ENCODE measurements at regions not wholly inside any gene's neighbourhood (a gene's known extent, or its start where the extent isn't known, plus 50 kb on each side); places are given as distances from the start of the nearest gene placed in this dataset.

- ChIA-PET CTCF (no interaction called here), POLR2A (no interaction called here)
- H3K36me3 Mint-ChIP-seq (ENCODE audit: insufficient read depth, unreplicated experiment) = no peaks in the 10 kb centered on the region
- H3K9me3 ChIP-seq = no peaks in the 10 kb centered on the region
- no peaks in the 10 kb centered on the region for H3K36me3 ChIP-seq (ENCODE audit: control insufficient read depth, insufficient read depth, low read length)
- no peaks in the 10 kb centered on the region for H3K9me3 Mint-ChIP-seq (ENCODE audit: unreplicated experiment)
- no peak overlapping the region for H3K4me3 ChIP-seq (ENCODE audit: low read depth, low read length)
- no peaks in the 10 kb centered on the region for H3K27me3 ChIP-seq (replicated peaks; ENCODE audit: control insufficient read depth, insufficient read depth, low read length)
- BruUV-seq (replicated peaks) = no TSS peak
- no peak for TF ChIP-seq CTCF (IDR thresholded peaks at IDR 0.05; ENCODE audit: insufficient read depth in 1 of 2, low read depth in 1 of 2, low read length in 1 of 2, severe bottlenecking in 1 of 2, unreplicated experiment in 1 of 2)
- intact Hi-C loops (cut with micrococcal nuclease; ENCODE audit: unreplicated experiment) = no loop called here
- no peak overlapping the region for H3K4me3 Mint-ChIP-seq (ENCODE audit: unreplicated experiment)
- peaks cover 6% of the 10 kb centered on the region for H3K27me3 Mint-ChIP-seq (ENCODE audit: insufficient read depth, unreplicated experiment)
- no peaks in the 10 kb centered on the region for H3K4me1 ChIP-seq
- H3K4me1 Mint-ChIP-seq (ENCODE audit: low read depth, unreplicated experiment) = no peaks in the 10 kb centered on the region
- no peak overlapping the region for H3K27ac Mint-ChIP-seq (ENCODE audit: unreplicated experiment)
- DNase-seq = no peak
Observed at GRCh38 chr6:145015739-145016558, 719.4 kb downstream of the EPM2A start.

GRCh38 chr6:145017051-145017450 lies 718.3 kb downstream of the EPM2A start:
- Mint-ChIP-seq H3K4me3 (ENCODE audit: unreplicated experiment) (no peak overlapping the region), H3K4me1 (ENCODE audit: low read depth, unreplicated experiment) (no peaks in the 10 kb centered on the region), H3K27me3 (ENCODE audit: insufficient read depth, unreplicated experiment) (peaks cover 1% of the 10 kb centered on the region), H3K27ac (ENCODE audit: unreplicated experiment) (no peak overlapping the region), H3K9me3 (ENCODE audit: unreplicated experiment) (no peaks in the 10 kb centered on the region), H3K36me3 (ENCODE audit: insufficient read depth, unreplicated experiment) (no peaks in the 10 kb centered on the region)
- ChIA-PET CTCF (no interaction called here), POLR2A (no interaction called here)
- no peak overlapping the region for H3K4me3 ChIP-seq (ENCODE audit: low read depth, low read length)
- no peaks in the 10 kb centered on the region for H3K36me3 ChIP-seq (ENCODE audit: control insufficient read depth, insufficient read depth, low read length)
- H3K27me3 ChIP-seq (replicated peaks; ENCODE audit: control insufficient read depth, insufficient read depth, low read length) = no peaks in the 10 kb centered on the region
- no peaks in the 10 kb centered on the region for H3K9me3 ChIP-seq
- BruUV-seq (replicated peaks) = no TSS peak
- no peak for DNase-seq
- no peak for TF ChIP-seq CTCF (IDR thresholded peaks at IDR 0.05; ENCODE audit: insufficient read depth in 1 of 2, low read depth in 1 of 2, low read length in 1 of 2, severe bottlenecking in 1 of 2, unreplicated experiment in 1 of 2)
- no peaks in the 10 kb centered on the region for H3K4me1 ChIP-seq
- intact Hi-C loops (cut with micrococcal nuclease; ENCODE audit: unreplicated experiment) = no loop called here

GRCh38 chr6:145017516-145017915 lies 717.8 kb downstream of the EPM2A start:
- H3K27me3 Mint-ChIP-seq (ENCODE audit: insufficient read depth, unreplicated experiment) = no peaks in the 10 kb centered on the region
- Histone ChIP-seq H3K4me3 (ENCODE audit: low read depth, low read length) (no peak overlapping the region), H3K36me3 (ENCODE audit: control insufficient read depth, insufficient read depth, low read length) (no peaks in the 10 kb centered on the region), H3K4me1 (no peaks in the 10 kb centered on the region), H3K27me3 (replicated peaks; ENCODE audit: control insufficient read depth, insufficient read depth, low read length) (no peaks in the 10 kb centered on the region), H3K9me3 (no peaks in the 10 kb centered on the region)
- no peak for DNase-seq
- POLR2A ChIA-PET = no interaction called here
- no peaks in the 10 kb centered on the region for H3K36me3 Mint-ChIP-seq (ENCODE audit: insufficient read depth, unreplicated experiment)
- H3K4me1 Mint-ChIP-seq (ENCODE audit: low read depth, unreplicated experiment) = no peaks in the 10 kb centered on the region
- no peak overlapping the region for H3K4me3 Mint-ChIP-seq (ENCODE audit: unreplicated experiment)
- intact Hi-C loops (cut with micrococcal nuclease; ENCODE audit: unreplicated experiment) = no loop called here
- CTCF ChIA-PET = no interaction called here
- no TSS peak for BruUV-seq (replicated peaks)
- no peak for TF ChIP-seq CTCF (IDR thresholded peaks at IDR 0.05; ENCODE audit: insufficient read depth in 1 of 2, low read depth in 1 of 2, low read length in 1 of 2, severe bottlenecking in 1 of 2, unreplicated experiment in 1 of 2)
- H3K9me3 Mint-ChIP-seq (ENCODE audit: unreplicated experiment) = no peaks in the 10 kb centered on the region
- no peak overlapping the region for H3K27ac Mint-ChIP-seq (ENCODE audit: unreplicated experiment)
